ENCODE measurements at regions not wholly inside any gene's neighbourhood (a gene's known extent, or its start where the extent isn't known, plus 50 kb on each side); places are given as distances from the start of the nearest gene placed in this dataset.

GRCh38 chr4:18248611-18249010, 227.1 kb upstream of the LCORL start:
- TF ChIP-seq TAF1 (IDR thresholded peaks at IDR 0.05; ENCODE audit: borderline replicate concordance, low read depth, low read length) (no peak), GABPA (IDR thresholded peaks at IDR 0.05; ENCODE audit: low read depth) (no peak), TCF12 (IDR thresholded peaks at IDR 0.05) (no peak), CHD2 (IDR thresholded peaks at IDR 0.05; ENCODE audit: low read length, partially characterized antibody) (no peak), JUND (IDR thresholded peaks at IDR 0.05) (no peak), SIN3A (IDR thresholded peaks at IDR 0.05; ENCODE audit: borderline replicate concordance, low read depth, low read length) (no peak), MXI1 (IDR thresholded peaks at IDR 0.05; ENCODE audit: low read depth, low read length) (no peak), POLR2AphosphoS5 (IDR thresholded peaks at IDR 0.05; ENCODE audit: low read depth, low read length) (no peak), TEAD4 (IDR thresholded peaks at IDR 0.05; ENCODE audit: borderline replicate concordance, insufficient read depth) (no peak), FOSL2 (IDR thresholded peaks at IDR 0.05; ENCODE audit: borderline replicate concordance, low read depth) (no peak), EP300 (IDR thresholded peaks at IDR 0.05; ENCODE audit: borderline replicate concordance in 1 of 2, low read depth in 1 of 2, low read length in 1 of 2) (no peak), RAD21 (IDR thresholded peaks at IDR 0.05; ENCODE audit: low read length) (no peak), MEF2A (IDR thresholded peaks at IDR 0.05; ENCODE audit: borderline replicate concordance, low read depth) (no peak), ELF1 (IDR thresholded peaks at IDR 0.05) (no peak), NRF1 (IDR thresholded peaks at IDR 0.05; ENCODE audit: low read depth, low read length) (no peak), RXRA (IDR thresholded peaks at IDR 0.05; ENCODE audit: borderline replicate concordance, low read depth) (no peak)
- TF ChIP-seq, protein P1, sequence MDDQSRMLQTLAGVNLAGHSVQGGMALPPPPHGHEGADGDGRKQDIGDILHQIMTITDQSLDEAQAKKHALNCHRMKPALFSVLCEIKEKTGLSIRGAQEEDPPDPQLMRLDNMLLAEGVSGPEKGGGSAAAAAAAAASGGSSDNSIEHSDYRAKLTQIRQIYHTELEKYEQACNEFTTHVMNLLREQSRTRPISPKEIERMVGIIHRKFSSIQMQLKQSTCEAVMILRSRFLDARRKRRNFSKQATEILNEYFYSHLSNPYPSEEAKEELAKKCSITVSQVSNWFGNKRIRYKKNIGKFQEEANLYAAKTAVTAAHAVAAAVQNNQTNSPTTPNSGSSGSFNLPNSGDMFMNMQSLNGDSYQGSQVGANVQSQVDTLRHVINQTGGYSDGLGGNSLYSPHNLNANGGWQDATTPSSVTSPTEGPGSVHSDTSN (IDR thresholded peaks at IDR 0.05), result no peak
- ChIA-PET CTCF (interaction anchor here (1.0 kb wide), 1 partner anchor 345 kb away, joined by 3 read pairs; no protein-coding TSS in a partner anchor), POLR2A (no interaction called here)
- no peak overlapping the region for H2AFZ ChIP-seq (ENCODE audit: low read depth)
- H3K27me3 ChIP-seq (ENCODE audit: insufficient read depth), result no peaks in the 10 kb centered on the region
- no peaks in the 10 kb centered on the region for H4K20me1 ChIP-seq (ENCODE audit: insufficient read depth)
- no peaks in the 10 kb centered on the region for H3K36me3 ChIP-seq (replicated peaks in 1 of 2; ENCODE audit: control insufficient read depth in 1 of 2, insufficient read depth in 2 of 2, low read length in 1 of 2)
- no peaks in the 10 kb centered on the region for H3K79me2 ChIP-seq (ENCODE audit: insufficient read depth)
- H3K4me1 ChIP-seq (ENCODE audit: control insufficient read depth in 1 of 2, insufficient read depth in 2 of 2, low read depth in 1 of 2, low read length in 1 of 2), result no peaks in the 10 kb centered on the region
- H3F3A ChIP-seq (replicated peaks; ENCODE audit: insufficient read depth), result no peaks in the 10 kb centered on the region
- no peaks in the 10 kb centered on the region for H3K9me3 ChIP-seq
- H3K4me2 ChIP-seq, result no peak overlapping the region
- H3K27ac ChIP-seq (ENCODE audit: low read depth in 2 of 2, low read length in 1 of 2), result no peak overlapping the region
- no peaks in the 10 kb centered on the region for H3K9me2 ChIP-seq
- whole genome bisulfite sequencing (ENCODE audit: low lambda C conversion rate), result 29% methylated on average over 2 of the region's 2 CpGs
- no peak overlapping the region for H3K9ac ChIP-seq
- no peak overlapping the region for H3K4me3 ChIP-seq (ENCODE audit: low read depth in 2 of 2, low read length in 1 of 2)
- no peak for DNase-seq

DNA sequence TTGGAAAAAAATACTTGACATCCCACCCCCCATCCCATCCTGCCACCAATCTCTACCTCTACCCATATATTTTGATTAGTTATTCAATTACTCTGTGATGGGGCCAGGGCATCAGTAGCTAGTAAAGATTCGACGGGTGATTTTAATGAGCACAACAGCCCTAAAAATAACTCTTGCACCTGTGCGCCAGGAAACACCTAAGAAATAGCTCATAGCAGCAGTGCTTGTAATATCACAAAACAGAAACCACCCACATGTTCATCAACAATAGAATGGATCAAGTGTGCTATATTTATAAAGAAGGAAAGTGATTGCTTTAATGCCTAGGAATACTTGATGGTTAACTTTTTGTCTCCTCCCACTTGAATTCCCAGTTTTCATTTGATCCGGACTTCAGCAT, 225.6 kb upstream of the LCORL start:
- Histone ChIP-seq H3K9me3 (no peaks in the 10 kb centered on the region), H3K36me3 (replicated peaks in 1 of 2; ENCODE audit: control insufficient read depth in 1 of 2, insufficient read depth in 2 of 2, low read length in 1 of 2) (no peaks in the 10 kb centered on the region), H3K79me2 (ENCODE audit: insufficient read depth) (no peaks in the 10 kb centered on the region), H3K4me3 (ENCODE audit: low read depth in 2 of 2, low read length in 1 of 2) (no peak overlapping the region), H3K27me3 (ENCODE audit: insufficient read depth) (no peaks in the 10 kb centered on the region), H2AFZ (ENCODE audit: low read depth) (no peak overlapping the region), H3F3A (replicated peaks; ENCODE audit: insufficient read depth) (no peaks in the 10 kb centered on the region), H3K9me2 (no peaks in the 10 kb centered on the region), H4K20me1 (ENCODE audit: insufficient read depth) (no peaks in the 10 kb centered on the region), H3K4me1 (ENCODE audit: control insufficient read depth in 1 of 2, insufficient read depth in 2 of 2, low read depth in 1 of 2, low read length in 1 of 2) (no peaks in the 10 kb centered on the region; a peak in 1 of 4 replicates), H3K27ac (ENCODE audit: low read depth in 2 of 2, low read length in 1 of 2) (no peak overlapping the region), H3K4me2 (no peak overlapping the region), H3K9ac (no peak overlapping the region)
- 53% methylated on average over 4 of the region's 4 CpGs for WGBS (ENCODE audit: low lambda C conversion rate)
- CTCF ChIA-PET, result no interaction called here
- POLR2A ChIA-PET, result no interaction called here
- no peak for DNase-seq
- TF ChIP-seq YY1 (IDR thresholded peaks at IDR 0.05; ENCODE audit: low read depth), result no peak
- TF ChIP-seq NRF1 (IDR thresholded peaks at IDR 0.05; ENCODE audit: low read depth, low read length), result no peak
- no peak for TF ChIP-seq TEAD4 (IDR thresholded peaks at IDR 0.05; ENCODE audit: borderline replicate concordance, insufficient read depth)
- no peak for TF ChIP-seq RFX5 (IDR thresholded peaks at IDR 0.05; ENCODE audit: low read length)
- no peak for TF ChIP-seq USF2 (IDR thresholded peaks at IDR 0.05; ENCODE audit: borderline replicate concordance, low read depth, low read length)
- TF ChIP-seq, protein P2, sequence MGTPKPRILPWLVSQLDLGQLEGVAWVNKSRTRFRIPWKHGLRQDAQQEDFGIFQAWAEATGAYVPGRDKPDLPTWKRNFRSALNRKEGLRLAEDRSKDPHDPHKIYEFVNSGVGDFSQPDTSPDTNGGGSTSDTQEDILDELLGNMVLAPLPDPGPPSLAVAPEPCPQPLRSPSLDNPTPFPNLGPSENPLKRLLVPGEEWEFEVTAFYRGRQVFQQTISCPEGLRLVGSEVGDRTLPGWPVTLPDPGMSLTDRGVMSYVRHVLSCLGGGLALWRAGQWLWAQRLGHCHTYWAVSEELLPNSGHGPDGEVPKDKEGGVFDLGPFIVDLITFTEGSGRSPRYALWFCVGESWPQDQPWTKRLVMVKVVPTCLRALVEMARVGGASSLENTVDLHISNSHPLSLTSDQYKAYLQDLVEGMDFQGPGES (IDR thresholded peaks at IDR 0.05; ENCODE audit: low read depth, low read length), result no peak
- no peak for TF ChIP-seq RCOR1 (IDR thresholded peaks at IDR 0.05; ENCODE audit: low read length)
- TF ChIP-seq FOXM1 (IDR thresholded peaks at IDR 0.05; ENCODE audit: low read depth), result no peak
- TF ChIP-seq SMC3 (IDR thresholded peaks at IDR 0.05; ENCODE audit: low read depth, low read length), result no peak
- no peak for TF ChIP-seq EP300 (IDR thresholded peaks at IDR 0.05; ENCODE audit: borderline replicate concordance in 1 of 2, low read depth in 1 of 2, low read length in 1 of 2)
- TF ChIP-seq RAD21 (IDR thresholded peaks at IDR 0.05; ENCODE audit: low read length), result no peak
- no peak for TF ChIP-seq TAF1 (IDR thresholded peaks at IDR 0.05; ENCODE audit: borderline replicate concordance, low read depth, low read length)
- no peak for TF ChIP-seq POLR2AphosphoS5 (IDR thresholded peaks at IDR 0.05; ENCODE audit: low read depth, low read length)
- TF ChIP-seq, protein P3, sequence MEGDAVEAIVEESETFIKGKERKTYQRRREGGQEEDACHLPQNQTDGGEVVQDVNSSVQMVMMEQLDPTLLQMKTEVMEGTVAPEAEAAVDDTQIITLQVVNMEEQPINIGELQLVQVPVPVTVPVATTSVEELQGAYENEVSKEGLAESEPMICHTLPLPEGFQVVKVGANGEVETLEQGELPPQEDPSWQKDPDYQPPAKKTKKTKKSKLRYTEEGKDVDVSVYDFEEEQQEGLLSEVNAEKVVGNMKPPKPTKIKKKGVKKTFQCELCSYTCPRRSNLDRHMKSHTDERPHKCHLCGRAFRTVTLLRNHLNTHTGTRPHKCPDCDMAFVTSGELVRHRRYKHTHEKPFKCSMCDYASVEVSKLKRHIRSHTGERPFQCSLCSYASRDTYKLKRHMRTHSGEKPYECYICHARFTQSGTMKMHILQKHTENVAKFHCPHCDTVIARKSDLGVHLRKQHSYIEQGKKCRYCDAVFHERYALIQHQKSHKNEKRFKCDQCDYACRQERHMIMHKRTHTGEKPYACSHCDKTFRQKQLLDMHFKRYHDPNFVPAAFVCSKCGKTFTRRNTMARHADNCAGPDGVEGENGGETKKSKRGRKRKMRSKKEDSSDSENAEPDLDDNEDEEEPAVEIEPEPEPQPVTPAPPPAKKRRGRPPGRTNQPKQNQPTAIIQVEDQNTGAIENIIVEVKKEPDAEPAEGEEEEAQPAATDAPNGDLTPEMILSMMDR (IDR thresholded peaks at IDR 0.05), result no peak
- no peak for TF ChIP-seq NFIC (IDR thresholded peaks at IDR 0.05; ENCODE audit: borderline replicate concordance)
- TF ChIP-seq SIN3A (IDR thresholded peaks at IDR 0.05; ENCODE audit: borderline replicate concordance, low read depth, low read length), result no peak
- TF ChIP-seq TCF12 (IDR thresholded peaks at IDR 0.05), result no peak
- no peak for TF ChIP-seq ELF1 (IDR thresholded peaks at IDR 0.05)

Data from SK-N-SH (cell line).